22Rv1 (cell line): ENCODE measurements at regions not wholly inside any gene's neighbourhood (a gene's known extent, or its start where the extent isn't known, plus 50 kb on each side); places are given as distances from the start of the nearest gene placed in this dataset.

ENCODE experiments used
- H3K27ac ChIP-seq: fragments of 450-650 bp; 2 replicates; pipeline ENCODE4 v1.5.1; 2017
- ZFX ChIP-seq: fragments of 450-650 bp; IDR thresholded peaks from 2 replicates; pipeline ENCODE4 v1.6.1; 2017; ENCODE audit warnings: antibody characterized with exemption, borderline replicate concordance
- TF ChIP-seq, protein P1 (sequence below): fragments of 450-650 bp; IDR thresholded peaks from 2 replicates; pipeline ENCODE4 v1.5.1; 2017; ENCODE audit warnings: mild to moderate bottlenecking

DNA sequence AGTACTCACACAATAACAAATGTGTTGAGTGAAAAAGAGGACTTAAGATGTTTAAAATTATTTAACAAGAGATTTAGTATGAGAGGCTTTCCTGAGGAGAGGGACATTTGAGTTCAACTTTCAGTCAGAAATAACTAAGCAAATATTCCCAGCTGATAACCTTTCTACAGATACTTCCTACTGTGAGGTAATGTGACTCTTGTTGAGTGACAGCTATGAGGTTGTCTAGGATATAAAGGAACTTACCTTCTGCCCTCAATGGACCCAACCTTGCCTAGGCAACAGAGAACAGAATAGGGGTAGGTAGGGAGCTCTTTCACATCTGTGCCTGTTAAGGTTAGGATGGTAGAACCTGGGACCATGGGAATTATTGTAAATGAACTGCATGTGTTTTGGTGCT lies 54.7 kb downstream of the GLUD2 start:
- no peak overlapping the region for H3K27ac ChIP-seq
- TF ChIP-seq ZFX, result no peak
- TF ChIP-seq, protein P1, sequence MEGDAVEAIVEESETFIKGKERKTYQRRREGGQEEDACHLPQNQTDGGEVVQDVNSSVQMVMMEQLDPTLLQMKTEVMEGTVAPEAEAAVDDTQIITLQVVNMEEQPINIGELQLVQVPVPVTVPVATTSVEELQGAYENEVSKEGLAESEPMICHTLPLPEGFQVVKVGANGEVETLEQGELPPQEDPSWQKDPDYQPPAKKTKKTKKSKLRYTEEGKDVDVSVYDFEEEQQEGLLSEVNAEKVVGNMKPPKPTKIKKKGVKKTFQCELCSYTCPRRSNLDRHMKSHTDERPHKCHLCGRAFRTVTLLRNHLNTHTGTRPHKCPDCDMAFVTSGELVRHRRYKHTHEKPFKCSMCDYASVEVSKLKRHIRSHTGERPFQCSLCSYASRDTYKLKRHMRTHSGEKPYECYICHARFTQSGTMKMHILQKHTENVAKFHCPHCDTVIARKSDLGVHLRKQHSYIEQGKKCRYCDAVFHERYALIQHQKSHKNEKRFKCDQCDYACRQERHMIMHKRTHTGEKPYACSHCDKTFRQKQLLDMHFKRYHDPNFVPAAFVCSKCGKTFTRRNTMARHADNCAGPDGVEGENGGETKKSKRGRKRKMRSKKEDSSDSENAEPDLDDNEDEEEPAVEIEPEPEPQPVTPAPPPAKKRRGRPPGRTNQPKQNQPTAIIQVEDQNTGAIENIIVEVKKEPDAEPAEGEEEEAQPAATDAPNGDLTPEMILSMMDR, result no peak

DNA sequence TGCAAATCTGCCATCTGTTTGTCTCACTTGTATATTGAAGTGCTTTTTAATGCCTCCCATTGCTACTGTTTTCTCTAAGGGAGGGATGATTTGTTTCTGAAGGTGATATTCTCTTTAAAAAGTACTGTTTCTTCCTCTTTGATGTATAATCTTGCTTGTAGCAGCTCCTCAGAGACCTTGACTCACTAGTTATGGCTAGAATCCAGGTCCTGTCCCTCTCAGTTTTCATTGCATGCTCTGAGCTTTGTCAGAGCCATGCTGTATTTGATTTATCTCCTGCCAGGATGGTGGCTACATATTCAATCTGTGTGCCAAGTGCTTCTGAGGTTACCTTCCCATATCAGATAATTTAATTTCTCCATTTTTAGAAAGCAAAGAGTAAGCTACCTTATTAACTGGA lies 56.0 kb downstream of the GLUD2 start:
- H3K27ac ChIP-seq, result no peak overlapping the region
- TF ChIP-seq, protein P1, result no peak
- no peak for TF ChIP-seq ZFX

DNA sequence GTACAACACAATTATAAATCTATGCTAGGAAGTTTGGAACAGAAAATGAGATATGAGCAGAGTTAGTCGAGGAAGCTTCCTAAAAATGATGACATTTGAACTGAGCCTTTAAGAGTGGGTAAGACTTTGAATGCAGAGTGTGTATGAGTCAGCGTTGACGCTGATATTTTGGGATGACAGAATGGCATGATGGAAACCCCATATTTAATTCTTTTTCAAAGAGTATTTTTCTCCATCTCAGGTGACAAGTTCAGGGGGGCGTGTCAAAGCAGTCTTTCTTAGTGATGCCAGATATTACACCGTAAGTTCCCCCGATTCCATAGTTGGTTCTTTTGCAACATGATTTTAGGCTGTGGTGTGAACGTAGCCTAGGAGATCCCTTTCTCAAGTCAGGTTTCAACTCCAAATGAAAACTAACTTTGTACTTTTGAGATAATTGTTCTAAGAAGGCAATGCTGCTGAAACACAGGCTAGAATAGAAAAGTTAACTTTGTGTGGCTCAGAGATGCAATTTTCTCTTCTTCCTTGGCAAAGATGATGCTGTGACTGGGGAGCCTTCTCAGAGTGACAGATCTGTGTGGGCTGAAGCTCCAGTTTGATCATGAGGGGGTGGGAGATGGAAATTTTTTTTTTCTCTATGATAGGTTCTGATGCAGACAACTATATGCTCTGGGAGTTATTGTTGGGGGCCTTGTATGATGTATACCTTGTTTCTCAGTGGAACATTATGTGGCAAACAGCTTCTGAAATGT lies 59.2 kb downstream of the GLUD2 start:
- TF ChIP-seq, protein P1, result no peak
- no peak for TF ChIP-seq ZFX
- H3K27ac ChIP-seq, result no peak overlapping the region

DNA sequence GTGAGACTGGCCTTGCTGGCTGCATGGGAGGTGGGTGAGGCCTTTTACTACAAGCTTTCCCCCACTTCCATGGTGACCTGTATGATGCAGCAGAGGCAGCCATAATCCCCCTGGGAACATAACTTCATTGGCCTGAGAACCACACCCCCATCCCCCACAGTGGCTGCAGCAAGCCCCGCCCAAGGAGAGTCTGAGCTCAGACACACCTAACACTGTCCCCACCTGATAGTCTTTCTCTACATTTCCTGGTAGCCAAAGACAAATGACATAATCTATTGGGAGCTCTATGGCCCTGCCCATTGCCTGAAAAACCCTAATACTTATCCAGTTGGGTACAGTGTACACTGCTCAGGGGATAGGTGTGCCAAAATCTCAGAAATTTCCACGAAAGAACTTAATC lies 62.6 kb downstream of the GLUD2 start:
- TF ChIP-seq ZFX, result no peak
- TF ChIP-seq, protein P1, result no peak
- no peak overlapping the region for H3K27ac ChIP-seq

DNA sequence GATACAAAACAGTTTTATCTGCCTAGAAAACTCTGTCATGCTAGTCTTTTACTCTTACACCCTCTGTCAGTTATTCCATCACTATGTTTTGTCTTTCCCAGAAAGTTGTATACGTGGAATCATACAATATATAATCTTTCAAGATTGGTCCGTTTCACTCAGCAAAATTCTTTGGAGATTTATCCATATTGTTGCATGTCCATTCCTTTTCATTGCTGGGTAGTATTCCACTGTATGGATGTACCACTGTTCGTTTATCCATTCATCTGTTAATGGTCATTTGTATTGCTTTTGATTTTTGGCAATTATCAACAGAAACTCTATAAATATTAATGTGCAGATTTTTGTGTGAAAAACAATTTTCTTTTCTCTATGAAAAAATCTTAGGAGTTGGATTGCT lies 63.1 kb downstream of the GLUD2 start:
- H3K27ac ChIP-seq, result no peak overlapping the region
- TF ChIP-seq, protein P1, result no peak
- no peak for TF ChIP-seq ZFX

DNA sequence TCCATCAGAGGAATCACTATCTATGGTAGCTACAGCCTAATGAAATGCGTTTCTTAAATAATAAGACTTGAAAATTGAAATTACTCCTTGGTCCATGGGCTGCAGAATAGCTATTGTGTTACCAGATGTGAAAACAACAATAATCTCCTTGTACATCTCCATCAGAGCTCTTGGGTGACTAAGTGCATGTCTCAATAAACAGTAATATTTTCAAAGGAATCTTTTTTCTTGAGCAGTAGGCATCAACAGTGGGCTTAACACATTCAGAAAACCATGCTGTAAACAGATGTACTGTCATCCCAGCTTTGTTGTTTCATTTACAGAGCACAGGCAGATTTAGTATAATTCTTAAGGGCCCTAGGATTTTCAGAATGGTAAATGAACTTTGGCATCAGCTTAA lies 67.3 kb downstream of the GLUD2 start:
- TF ChIP-seq, protein P1, result no peak
- TF ChIP-seq ZFX, result no peak
- no peak overlapping the region for H3K27ac ChIP-seq

DNA sequence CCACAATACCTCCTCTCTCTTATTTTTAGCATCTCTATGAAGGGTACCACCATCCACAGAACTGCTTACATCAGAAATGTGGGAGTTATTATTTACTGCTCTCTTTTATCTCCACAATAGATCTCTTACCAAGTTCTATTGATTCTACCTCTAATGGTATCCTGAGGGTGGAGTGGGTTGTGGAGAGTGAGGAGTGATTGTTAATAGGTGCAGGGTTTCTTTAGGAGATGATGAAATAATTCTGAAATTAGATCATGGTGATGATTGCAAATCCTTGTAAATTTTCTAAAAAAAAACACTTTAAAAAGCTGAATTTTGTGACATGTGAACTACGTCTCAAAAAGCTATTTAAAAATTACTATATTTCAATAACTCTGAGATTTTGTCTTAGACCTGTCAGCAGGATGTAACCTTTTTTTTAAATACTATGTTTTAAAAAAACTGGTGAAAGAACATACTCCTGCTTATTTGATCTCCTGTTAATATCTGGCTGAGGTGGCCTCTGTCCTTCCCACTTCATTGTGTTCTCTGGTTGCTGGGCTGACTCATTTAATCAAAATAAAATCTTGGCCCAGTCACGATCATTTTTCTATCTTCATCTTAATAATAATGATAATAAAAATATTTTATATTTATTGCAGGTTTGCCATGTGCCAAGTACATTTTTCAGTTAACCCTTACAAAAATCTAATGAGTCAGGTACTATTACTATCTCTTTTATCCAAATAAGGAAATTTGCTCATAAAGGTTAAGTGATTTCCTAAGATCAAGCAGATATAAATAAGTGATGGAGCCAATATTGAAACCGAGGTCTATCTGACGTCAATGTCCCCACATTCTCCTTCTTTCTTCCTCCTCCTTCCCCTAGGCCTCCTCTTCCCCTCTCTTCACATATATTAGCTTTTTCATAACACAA lies 73.5 kb downstream of the GLUD2 start:
- no peak overlapping the region for H3K27ac ChIP-seq
- TF ChIP-seq, protein P1, result no peak
